ENCODE measurements at regions not wholly inside any gene's neighbourhood (a gene's known extent, or its start where the extent isn't known, plus 50 kb on each side); places are given as distances from the start of the nearest gene placed in this dataset.

GRCh38 chr13:32962342-32962741 is 53.9 kb upstream of the KL start:
- TF ChIP-seq EP300 (IDR thresholded peaks at IDR 0.05) (no peak), POLR2A (IDR thresholded peaks at IDR 0.05; ENCODE audit: low read depth) (no peak), CTCF (IDR thresholded peaks at IDR 0.05) (no peak), POLR2AphosphoS5 (IDR thresholded peaks at IDR 0.05) (no peak)
- intact Hi-C loops (cut with DNase I) = no loop called here
- 86% methylated on average over 2 of the region's 2 CpGs for WGBS
- Histone ChIP-seq H3K27me3 (no peaks in the 10 kb centered on the region), H3K36me3 (no peaks in the 10 kb centered on the region), H3K4me3 (no peak overlapping the region), H3K4me1 (no peaks in the 10 kb centered on the region), H3K9me3 (no peaks in the 10 kb centered on the region), H3K27ac (replicated peaks in 1 of 4) (no peak overlapping the region)
- DNase-seq (ENCODE audit: extremely low spot score) = no peak

GRCh38 chr13:32964987-32965386 is 51.2 kb upstream of the KL start:
- no peak for DNase-seq (ENCODE audit: extremely low spot score)
- no peak overlapping the region for H3K4me3 ChIP-seq
- TF ChIP-seq POLR2A (IDR thresholded peaks at IDR 0.05; ENCODE audit: low read depth) (no peak), POLR2AphosphoS5 (IDR thresholded peaks at IDR 0.05) (no peak), EP300 (IDR thresholded peaks at IDR 0.05) (no peak), CTCF (IDR thresholded peaks at IDR 0.05) (no peak)
- no peaks in the 10 kb centered on the region for H3K36me3 ChIP-seq
- no peak overlapping the region for H3K27ac ChIP-seq (replicated peaks in 1 of 4)
- WGBS = 65% methylated on average over 2 of the region's 2 CpGs
- peaks cover 0 to 10% (median 0%) of the 10 kb centered on the region in 4 donors for H3K4me1 ChIP-seq
- intact Hi-C loops (cut with DNase I) = no loop called here
- H3K27me3 ChIP-seq = no peaks in the 10 kb centered on the region
- no peaks in the 10 kb centered on the region for H3K9me3 ChIP-seq

Measured in esophagus muscularis mucosa (tissue), 4 donors.